ENCODE measurements at regions not wholly inside any gene's neighbourhood (a gene's known extent, or its start where the extent isn't known, plus 50 kb on each side); places are given as distances from the start of the nearest gene placed in this dataset.
"Not testable (repeated sequence)": the region's sequence is repeated elsewhere in the genome, so short reads cannot be mapped to it uniquely, and the experiment has no call there.

DNA sequence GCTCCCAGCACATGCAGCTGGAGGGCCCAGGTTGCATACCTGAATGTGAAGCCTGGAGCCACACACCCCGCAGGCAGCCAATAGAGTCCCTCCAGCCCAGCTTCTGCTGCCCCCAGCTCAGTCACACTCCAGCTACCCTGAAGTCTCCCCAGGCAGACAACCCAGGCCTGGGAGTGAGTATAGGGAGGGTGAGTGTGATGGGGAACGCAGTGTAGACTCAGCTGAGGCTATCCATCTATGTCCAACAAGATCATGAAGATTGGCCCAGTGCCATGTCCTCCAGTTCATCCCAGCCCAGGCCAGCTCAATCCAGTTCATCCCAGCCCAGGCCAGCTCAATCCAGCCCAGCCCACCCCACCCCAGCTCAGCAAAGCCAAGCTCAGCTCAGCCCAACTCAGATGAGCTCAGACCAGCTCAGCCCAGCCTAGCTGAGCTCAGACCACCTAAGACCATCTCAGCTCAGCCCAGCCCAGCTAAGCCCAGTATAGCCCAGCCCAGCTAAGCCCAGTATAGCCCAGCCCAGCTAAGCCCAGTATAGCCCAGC, 330.4 kb downstream of the TMEM121 start:
- DNase-seq = no peak
- Histone ChIP-seq H3K36me3 (replicated peaks; ENCODE audit: control insufficient read depth, insufficient read depth, low read length) (no peaks in the 10 kb centered on the region), H3K27me3 (ENCODE audit: control insufficient read depth, insufficient read depth, low read length) (no peaks in the 10 kb centered on the region), H3K4me3 (ENCODE audit: insufficient read depth, low read depth, low read length) (no peak overlapping the region)

DNA sequence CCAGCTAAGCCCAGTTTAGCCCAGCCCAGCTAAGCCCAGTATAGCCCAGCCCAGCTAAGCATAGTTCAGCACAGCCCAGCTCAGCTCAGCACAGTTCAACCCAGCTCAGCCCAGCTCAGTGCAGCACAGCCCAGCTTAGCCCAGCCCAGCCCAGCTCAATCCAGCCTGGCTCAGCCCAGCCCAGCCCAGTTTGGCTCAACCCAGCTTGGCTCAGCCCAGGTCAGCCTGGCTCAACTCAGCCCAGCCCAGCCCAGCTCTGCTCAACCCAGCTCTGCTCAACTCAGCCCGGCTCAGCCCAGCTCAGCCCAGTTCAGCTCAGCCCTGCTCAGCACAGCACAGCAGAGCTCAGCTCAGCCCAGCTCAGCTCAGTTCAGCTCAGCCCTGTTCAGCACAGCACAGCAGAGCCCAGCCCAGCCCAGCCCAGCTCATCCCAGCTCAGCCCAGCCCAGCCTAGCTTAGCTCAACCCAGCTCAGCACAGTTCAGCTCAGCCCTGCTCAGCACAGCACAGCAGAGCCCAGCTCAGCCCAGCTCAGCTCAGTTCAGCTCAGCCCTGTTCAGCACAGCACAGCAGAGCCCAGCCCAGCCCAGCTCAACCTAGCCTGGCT, 330.9 kb downstream of the TMEM121 start:
- Histone ChIP-seq H3K27me3 (ENCODE audit: control insufficient read depth, insufficient read depth, low read length) (no peaks in the 10 kb centered on the region), H3K4me3 (ENCODE audit: insufficient read depth, low read depth, low read length) (no peak overlapping the region), H3K36me3 (replicated peaks; ENCODE audit: control insufficient read depth, insufficient read depth, low read length) (no peaks in the 10 kb centered on the region)
- DNase-seq = no peak

DNA sequence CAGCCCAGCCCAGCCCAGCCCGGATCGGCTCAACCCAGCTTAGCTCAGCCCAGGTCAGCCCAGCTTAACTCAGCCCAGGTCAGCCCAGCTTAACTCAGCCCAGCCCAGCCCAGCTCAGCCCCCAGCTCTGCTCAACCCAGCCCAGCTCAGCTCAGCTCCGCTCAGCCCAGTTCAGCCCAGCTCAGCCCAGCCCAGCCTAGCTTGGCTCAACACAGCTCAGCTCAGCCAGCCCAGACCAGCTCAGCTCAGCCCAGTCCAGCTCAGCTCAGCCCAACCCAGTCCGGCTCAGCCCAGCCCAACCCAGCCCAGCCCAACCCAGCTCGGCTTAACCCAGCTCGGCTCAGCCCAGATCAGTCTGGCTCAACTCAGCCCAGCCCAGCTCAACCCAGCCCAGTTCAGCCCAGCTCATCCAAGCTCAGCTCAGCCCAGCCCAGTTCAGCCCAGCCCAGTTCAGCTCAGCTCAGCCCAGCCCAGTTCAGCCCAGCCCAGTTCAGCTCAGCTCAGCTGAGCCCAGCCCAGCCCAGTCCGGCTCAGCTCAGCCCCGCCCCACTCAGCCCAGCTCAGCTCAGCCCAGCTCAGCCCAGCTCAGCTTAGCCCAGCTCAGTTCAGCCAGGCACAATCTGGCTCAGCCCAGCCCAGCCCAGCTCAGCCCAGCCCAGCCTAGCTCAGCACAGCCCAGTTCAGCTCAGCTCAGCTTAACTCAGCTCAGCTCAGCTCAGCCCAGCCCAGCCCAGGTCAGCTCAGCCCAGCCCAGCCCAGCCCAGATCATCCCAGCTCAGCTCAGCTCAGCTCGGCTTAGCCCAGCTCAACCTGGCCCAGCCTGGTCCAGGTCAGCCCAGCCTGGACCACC, 331.7 kb downstream of the TMEM121 start:
- DNase-seq = no peak
- Histone ChIP-seq H3K4me3 (ENCODE audit: insufficient read depth, low read depth, low read length) (no peak overlapping the region), H3K36me3 (replicated peaks; ENCODE audit: control insufficient read depth, insufficient read depth, low read length) (no peaks in the 10 kb centered on the region)

DNA sequence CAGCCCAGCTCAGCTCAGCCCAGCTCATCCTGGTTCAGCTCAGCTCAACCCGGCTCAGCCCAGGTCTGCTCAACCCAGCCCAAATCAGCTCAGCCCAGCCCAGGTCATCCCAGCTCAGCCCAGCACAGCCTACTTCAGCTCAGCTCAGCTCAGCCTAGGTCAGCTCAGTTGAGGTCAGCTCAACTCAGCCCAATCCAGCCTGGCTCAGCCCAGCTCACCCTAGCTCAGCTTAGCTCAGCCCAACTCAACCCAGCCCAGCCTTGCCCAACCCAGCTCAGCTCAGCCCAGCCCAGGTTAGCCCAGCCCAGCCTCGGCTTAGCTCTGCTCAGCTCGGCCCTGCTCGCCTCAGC, 332.3 kb downstream of the TMEM121 start:
- Histone ChIP-seq H3K27me3 (ENCODE audit: control insufficient read depth, insufficient read depth, low read length) (no peaks in the 10 kb centered on the region), H3K4me3 (ENCODE audit: insufficient read depth, low read depth, low read length) (no peak overlapping the region), H3K36me3 (replicated peaks; ENCODE audit: control insufficient read depth, insufficient read depth, low read length) (no peaks in the 10 kb centered on the region)
- no peak for DNase-seq

More for the DNA sequence above, 331.7 kb downstream of the TMEM121 start:
- no peaks in the 10 kb centered on the region for H3K27me3 ChIP-seq (ENCODE audit: control insufficient read depth, insufficient read depth, low read length)

DNA sequence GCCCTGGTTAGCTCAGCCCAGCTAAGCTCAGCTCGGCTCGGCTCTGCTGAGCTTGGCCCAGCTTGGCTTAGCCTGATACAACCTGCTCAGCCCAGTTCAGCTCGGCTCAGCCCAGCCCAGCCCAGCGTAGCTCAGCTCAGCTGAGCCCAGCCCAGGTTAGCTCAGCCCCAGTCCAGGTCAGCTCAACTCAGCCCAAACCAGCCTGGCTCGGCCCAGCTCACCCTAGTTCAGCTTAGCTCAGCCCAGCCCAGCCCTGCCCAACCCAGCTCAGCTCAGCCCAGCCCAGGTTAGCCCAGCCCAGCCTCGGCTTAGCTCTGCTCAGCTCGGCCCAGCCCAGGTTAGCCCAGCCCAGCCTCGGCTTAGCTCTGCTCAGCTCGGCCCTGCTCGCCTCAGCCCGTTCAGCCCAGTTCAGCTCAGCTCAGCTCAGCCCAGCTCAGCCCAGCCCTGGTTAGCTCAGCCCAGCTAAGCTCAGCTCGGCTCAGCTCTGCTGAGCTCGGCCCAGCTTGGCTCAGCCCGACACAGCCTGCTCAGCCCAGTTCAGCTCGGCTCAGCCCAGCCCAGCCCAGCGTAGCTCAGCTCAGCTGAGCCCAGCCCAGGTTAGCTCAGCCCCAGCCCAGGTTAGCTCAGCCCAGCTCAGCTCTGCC, 332.8 kb downstream of the TMEM121 start:
- H3K4me3 ChIP-seq (ENCODE audit: insufficient read depth, low read depth, low read length); H3K27me3 ChIP-seq (ENCODE audit: control insufficient read depth, insufficient read depth, low read length); H3K36me3 ChIP-seq (replicated peaks; ENCODE audit: control insufficient read depth, insufficient read depth, low read length); DNase-seq: not testable (repeated sequence)

DNA sequence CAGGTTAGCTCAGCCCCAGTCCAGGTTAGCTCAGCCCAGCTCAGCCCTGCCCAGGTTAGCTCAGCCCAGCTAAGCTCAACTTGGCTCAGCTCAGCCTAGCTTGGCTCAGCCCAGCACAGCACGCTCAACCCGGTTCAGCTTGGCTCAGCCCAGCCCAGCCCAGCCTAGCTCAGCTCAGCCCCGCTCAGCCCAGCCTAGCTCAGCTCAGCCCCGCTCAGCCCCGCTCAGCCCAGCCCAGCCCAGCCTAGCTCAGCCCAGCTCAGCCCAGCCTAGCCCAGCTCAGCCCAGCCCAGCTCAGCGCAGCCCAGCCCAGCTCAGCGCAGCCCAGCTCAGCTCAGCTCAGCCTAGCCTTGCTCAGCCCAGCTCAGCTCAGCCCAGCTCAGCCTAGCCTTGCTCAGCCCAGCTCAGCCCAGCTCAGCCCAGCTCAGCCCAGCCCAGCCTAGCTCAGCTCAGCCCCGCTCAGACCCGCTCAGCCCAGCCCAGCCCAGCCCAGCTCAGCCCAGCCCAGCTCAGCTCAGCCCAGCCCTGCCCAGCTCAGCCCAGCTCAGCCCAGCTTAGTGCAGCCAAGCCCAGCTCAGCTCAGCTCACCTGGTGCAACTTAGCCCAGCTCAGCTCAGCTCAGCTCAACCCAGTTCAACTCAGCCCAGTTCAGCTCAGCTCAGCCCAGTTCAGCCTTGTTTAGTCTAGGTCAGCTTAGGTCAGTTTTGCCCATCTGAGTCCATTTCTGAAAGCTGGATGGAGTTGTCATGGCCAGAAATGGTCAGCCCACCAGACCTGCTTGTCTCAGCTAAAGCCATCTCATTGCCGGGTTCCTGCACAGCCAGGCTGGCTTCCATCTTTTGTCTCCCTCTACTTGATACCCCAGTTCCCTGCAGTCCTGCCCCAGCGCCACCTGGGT, 333.6 kb downstream of the TMEM121 start:
- no peak overlapping the region for H3K4me3 ChIP-seq (ENCODE audit: insufficient read depth, low read depth, low read length)
- H3K27me3 ChIP-seq (ENCODE audit: control insufficient read depth, insufficient read depth, low read length) = no peaks in the 10 kb centered on the region
- no peak for DNase-seq
- H3K36me3 ChIP-seq (replicated peaks; ENCODE audit: control insufficient read depth, insufficient read depth, low read length) = no peaks in the 10 kb centered on the region

DNA sequence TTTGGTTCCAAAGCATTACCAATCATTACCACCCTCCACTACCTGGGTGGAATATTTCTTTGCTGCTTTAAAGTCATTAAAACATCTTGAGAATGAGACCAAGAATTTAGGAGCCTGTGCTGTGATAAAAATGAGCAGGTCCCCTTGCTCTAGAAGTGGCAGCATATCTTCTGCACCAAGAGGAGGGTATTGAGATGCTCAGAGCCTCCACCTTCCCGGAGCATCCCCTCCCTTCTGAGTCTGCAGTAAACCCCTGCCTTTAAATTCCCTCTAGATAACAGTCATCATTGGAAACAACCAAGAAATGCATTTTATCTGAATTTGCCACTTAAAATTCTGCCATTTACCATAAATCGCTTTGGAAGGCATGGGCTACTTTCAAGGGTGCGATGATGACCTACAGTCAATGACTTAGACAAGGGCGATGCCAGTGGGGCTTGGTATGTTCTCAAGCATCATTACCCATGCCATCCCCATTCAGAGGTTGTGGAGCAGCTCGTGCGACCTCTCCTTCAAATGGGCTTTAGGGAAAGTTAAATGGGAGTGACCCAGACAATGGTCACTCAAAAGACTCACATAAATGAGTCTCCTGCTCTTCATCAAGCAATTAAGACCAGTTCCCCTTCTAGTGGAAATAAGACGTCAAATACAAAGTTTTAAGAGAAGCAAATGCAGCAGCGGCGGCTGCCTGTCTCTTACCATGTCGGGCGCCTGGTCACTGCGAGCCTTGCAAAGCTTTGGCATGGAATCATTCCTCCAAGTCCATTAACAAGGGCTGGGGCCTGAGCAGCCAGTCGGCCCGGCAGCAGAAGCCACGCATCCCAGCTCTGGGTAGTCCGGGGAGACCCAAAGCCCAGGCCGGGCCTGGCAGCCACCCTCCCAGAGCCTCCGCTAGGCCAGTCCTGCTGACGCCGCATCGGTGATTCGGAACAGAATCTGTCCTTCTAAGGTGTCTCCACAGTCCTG, 334.5 kb downstream of the TMEM121 start:
- DNase-seq = no peak
- H3K36me3 ChIP-seq (replicated peaks; ENCODE audit: control insufficient read depth, insufficient read depth, low read length) = no peaks in the 10 kb centered on the region

DNA sequence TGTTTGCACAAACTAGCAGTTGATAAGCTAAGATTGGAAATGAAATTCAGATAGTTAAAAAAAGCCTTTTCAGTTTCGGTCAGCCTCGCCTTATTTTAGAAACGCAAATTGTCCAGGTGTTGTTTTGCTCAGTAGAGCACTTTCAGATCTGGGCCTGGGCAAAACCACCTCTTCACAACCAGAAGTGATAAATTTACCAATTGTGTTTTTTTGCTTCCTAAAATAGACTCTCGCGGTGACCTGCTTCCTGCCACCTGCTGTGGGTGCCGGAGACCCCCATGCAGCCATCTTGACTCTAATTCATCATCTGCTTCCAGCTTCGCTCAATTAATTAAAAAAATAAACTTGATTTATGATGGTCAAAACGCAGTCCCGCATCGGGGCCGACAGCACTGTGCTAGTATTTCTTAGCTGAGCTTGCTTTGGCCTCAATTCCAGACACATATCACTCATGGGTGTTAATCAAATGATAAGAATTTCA, 335.6 kb downstream of the TMEM121 start:
- no peak overlapping the region for H3K4me3 ChIP-seq (ENCODE audit: insufficient read depth, low read depth, low read length)
- no peaks in the 10 kb centered on the region for H3K36me3 ChIP-seq (replicated peaks; ENCODE audit: control insufficient read depth, insufficient read depth, low read length)
- DNase-seq = no peak
- no peaks in the 10 kb centered on the region for H3K27me3 ChIP-seq (ENCODE audit: control insufficient read depth, insufficient read depth, low read length)

More for the DNA sequence above, 334.5 kb downstream of the TMEM121 start:
- H3K4me3 ChIP-seq (ENCODE audit: insufficient read depth, low read depth, low read length) = no peak overlapping the region
- H3K27me3 ChIP-seq (ENCODE audit: control insufficient read depth, insufficient read depth, low read length) = no peaks in the 10 kb centered on the region

DNA sequence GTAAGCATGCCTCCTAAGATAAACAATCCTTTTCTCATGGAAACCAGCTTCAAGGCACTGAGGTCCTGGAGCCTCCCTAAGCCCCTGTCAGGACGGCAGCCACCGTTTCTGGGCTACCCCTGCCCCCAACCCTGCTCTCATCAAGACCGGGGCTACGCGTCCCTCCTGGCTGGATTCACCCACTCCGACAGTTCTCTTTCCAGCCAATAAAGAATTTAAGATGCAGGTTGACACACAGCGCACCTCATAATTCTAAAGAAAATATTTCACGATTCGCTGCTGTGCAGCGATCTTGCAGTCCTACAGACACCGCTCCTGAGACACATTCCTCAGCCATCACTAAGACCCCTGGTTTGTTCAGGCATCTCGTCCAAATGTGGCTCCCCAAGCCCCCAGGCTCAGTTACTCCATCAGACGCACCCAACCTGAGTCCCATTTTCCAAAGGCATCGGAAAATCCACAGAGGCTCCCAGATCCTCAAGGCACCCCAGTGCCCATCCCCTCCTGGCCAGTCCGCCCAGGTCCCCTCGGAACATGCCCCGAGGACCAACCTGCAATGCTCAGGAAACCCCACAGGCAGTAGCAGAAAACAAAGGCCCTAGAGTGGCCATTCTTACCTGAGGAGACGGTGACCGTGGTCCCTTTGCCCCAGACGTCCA, 336.3 kb downstream of the TMEM121 start:
- Histone ChIP-seq H3K4me3 (ENCODE audit: insufficient read depth, low read depth, low read length) (no peak overlapping the region), H3K36me3 (replicated peaks; ENCODE audit: control insufficient read depth, insufficient read depth, low read length) (no peaks in the 10 kb centered on the region), H3K27me3 (ENCODE audit: control insufficient read depth, insufficient read depth, low read length) (no peaks in the 10 kb centered on the region)
- no peak for DNase-seq

DNA sequence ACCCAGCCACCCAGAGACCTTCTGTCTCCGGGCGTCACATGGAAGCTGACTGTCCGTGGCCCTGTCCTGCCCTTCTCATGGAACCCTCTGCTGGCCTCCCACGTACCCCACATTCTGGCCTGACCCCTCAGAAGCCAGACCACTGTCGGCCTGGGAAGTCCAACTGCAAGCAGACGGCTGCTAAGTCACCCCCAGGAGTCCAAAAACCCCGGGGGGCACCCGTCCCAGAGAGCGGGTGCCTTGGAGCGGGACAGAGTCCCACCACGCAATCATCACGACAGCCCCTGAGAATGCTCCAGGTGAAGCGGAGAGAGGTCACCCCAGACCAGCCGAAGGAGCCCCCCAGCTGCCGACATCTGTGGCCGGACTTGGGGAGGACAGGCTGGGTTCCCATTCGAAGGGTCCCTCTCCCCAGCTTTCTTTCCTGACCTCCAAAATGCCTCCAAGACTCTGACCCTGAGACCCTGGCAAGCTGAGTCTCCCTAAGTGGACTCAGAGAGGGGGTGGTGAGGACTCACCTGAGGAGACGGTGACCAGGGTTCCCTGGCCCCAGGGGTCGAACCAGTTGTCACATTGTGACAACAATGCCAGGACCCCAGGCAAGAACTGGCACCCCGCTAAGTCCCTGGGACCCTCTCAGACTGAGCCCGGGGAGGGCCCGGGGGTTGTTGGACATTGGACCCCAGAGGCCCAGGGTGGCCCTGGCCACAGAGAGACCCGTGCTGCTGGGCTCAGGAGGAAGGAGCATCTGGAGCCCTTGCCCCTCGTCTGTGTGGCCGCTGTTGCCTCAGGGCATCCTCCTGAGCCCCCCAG, 337.1 kb downstream of the TMEM121 start:
- no peaks in the 10 kb centered on the region for H3K27me3 ChIP-seq (ENCODE audit: control insufficient read depth, insufficient read depth, low read length)
- no peak overlapping the region for H3K4me3 ChIP-seq (ENCODE audit: insufficient read depth, low read depth, low read length)
- peak; percentile 31 for DNase-seq
- no peaks in the 10 kb centered on the region for H3K36me3 ChIP-seq (replicated peaks; ENCODE audit: control insufficient read depth, insufficient read depth, low read length)

DNA sequence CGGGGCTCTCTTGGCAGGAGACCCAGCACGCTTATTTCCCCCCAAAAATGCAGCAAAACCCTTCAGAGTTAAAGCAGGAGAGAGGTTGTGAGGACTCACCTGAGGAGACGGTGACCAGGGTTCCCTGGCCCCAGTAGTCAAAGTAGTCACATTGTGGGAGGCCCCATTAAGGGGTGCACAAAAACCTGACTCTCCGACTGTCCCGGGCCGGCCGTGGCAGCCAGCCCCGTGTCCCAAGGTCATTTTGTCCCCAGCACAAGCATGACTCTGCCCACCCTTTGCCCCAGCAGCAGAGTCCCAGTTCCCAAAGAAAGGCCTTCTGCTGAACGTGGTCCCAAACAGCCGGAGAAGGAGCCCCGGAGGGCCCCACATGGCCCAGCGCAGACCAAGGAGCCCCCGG, 337.7 kb downstream of the TMEM121 start:
- no peak for DNase-seq
- no peaks in the 10 kb centered on the region for H3K36me3 ChIP-seq (replicated peaks; ENCODE audit: control insufficient read depth, insufficient read depth, low read length)
- no peak overlapping the region for H3K4me3 ChIP-seq (ENCODE audit: insufficient read depth, low read depth, low read length)
- no peaks in the 10 kb centered on the region for H3K27me3 ChIP-seq (ENCODE audit: control insufficient read depth, insufficient read depth, low read length)

DNA sequence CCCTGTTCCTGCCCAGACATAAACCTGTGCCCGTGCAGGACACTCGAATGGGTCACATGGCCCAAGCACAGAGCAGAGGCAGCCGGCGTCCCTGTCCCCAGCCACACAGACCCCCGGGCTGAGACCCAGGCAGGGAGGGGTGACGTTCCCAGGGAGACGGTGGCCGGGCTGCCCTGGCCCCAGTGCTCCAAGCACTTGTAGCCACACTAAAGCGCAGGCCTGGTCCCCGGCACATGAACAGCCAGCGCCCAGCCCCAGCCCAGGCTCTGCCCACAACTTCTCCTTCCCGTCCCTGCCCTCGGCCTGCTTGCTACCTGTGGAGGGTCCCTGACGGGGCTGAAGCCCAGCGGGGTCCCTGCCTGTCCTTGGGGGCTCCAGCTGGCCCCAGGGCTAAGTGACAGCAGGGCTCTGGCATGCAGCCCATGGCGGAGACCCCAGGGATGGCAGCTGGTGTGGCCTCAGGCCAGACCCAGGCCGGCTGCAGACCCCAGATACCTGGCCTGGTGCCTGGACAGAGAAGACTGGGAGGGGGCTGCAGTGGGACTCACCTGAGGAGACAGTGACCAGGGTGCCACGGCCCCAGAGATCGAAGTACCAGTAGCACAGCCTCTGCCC, 338.4 kb downstream of the TMEM121 start:
- no peak overlapping the region for H3K4me3 ChIP-seq (ENCODE audit: insufficient read depth, low read depth, low read length)
- DNase-seq = peak; percentile 31
- H3K36me3 ChIP-seq (replicated peaks; ENCODE audit: control insufficient read depth, insufficient read depth, low read length) = no peaks in the 10 kb centered on the region
- no peaks in the 10 kb centered on the region for H3K27me3 ChIP-seq (ENCODE audit: control insufficient read depth, insufficient read depth, low read length)
